ENCODE measurements at regions not wholly inside any gene's neighbourhood (a gene's known extent, or its start where the extent isn't known, plus 50 kb on each side); places are given as distances from the start of the nearest gene placed in this dataset.

GRCh38 chr11:131163613-131164012 is 206.8 kb upstream of the NTM start:
- TF ChIP-seq CTCF (IDR thresholded peaks at IDR 0.05) (no peak), POLR2A (IDR thresholded peaks at IDR 0.05) (no peak)
